Glomerular visceral epithelial cell (primary cell): ENCODE measurements at regions not wholly inside any gene's neighbourhood (a gene's known extent, or its start where the extent isn't known, plus 50 kb on each side); places are given as distances from the start of the nearest gene placed in this dataset.
"Not testable (repeated sequence)": the region's sequence is repeated elsewhere in the genome, so short reads cannot be mapped to it uniquely, and the experiment has no call there.

Experiments
- DNase-seq: peaks from one replicate; pipeline ENCODE4 v3.0.0-alpha.2; 2016; ENCODE audit errors: extremely low spot score

- no peak for DNase-seq
These were observed 75.6 kb upstream of the RASEF start for GRCh38 chr9:83138422-83139135.

GRCh38 chr9:83133316-83133715 is 70.4 kb upstream of the RASEF start:
- DNase-seq, result no peak

DNA sequence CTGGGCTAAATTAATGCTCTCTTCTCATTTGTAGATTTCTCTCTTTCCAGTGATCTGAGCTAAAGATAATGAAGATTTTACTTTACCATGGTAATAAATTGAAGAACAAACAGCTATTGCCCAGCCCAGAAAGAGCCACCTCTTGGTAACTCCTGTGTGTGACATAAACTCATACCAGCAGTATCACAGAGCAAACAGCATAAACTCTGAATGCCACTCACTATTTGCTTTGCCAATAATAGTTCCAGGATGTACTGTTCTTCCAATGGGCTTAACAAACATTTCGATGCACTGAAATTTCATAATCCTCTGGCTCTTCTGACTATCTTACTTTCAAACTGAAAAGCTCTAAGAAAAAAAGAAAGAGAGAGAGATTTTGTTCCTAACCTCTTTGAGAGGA is 69.8 kb upstream of the RASEF start:
- no peak for DNase-seq

- peak; percentile 18 for DNase-seq
These were observed 67.6 kb upstream of the RASEF start for GRCh38 chr9:83130541-83130940.

DNA sequence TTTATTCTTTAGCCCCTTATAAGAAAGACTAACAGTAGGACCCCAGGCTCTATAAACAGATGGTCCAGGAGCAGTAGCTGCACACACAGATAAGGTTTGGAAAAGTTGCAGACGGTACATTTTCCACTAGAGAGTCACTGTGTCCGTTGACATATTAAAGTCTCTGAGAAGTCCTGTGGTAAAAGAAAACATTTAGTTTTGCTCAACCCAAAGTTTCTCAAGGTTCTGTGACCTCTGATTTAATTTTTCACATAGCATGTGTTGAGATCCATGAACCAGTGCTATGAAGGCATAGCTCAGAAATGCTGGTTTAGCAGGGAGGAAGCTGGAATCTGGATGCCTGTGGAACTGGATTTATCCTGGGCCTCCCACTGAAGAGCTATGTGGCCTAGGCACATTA is 62.7 kb upstream of the RASEF start:
- no peak for DNase-seq

DNA sequence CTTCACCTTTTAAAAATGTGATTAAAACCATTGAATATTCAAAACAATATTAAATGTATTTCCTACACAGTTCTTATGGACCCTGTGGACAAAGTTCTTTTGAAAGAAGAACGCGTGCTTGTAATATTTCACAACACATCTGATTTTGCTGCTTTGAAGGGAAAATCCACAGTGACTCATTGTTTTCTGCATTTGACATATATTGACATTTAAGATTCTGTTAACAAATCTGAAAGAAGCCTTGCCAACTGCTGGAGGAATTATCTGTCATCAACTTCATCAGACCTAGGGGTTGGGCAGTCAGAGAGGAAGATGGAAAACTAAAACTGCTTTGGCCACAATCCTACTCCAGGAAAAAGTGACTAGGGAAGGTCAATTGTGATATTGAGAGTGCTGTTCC is 56.9 kb upstream of the RASEF start:
- no peak for DNase-seq

- no peak for DNase-seq
These were observed 53.1 kb upstream of the RASEF start for GRCh38 chr9:83116026-83116425.

DNA sequence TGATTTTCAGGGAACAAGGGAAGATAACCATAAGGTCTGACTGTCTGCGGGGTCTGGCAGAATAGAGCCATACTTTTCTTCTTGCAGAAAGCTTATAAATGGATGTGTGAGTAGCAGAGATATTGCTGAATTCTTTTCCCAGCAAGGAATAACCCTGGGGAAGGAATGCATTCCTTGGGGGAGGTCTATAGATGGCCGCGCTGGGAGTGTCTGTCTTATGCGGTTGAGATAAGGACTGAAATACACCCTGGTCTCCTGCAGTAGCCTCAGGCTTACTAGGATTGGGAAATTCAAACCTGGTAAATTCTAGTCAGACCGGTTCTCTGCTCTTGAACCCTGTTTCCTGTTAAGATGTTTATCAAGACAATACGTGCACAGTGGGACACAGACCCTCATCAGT is 50.5 kb upstream of the RASEF start:
- not testable (repeated sequence) for DNase-seq
